ENCODE measurements at regions not wholly inside any gene's neighbourhood (a gene's known extent, or its start where the extent isn't known, plus 50 kb on each side); places are given as distances from the start of the nearest gene placed in this dataset.
A peak's percentile ranks its signal among the peaks of the same experiment; 100 is the strongest.
"Not testable (repeated sequence)": the region's sequence is repeated elsewhere in the genome, so short reads cannot be mapped to it uniquely, and the experiment has no call there.

- peak; percentile 20 for DNase-seq (ENCODE audit: low read depth)
Measured at GRCh38 chr5:124040799-124041198, 528.8 kb downstream of the CSNK1G3 start.

GRCh38 chr5:124039410-124039809 is 527.4 kb downstream of the CSNK1G3 start:
- DNase-seq (ENCODE audit: low read depth) = no peak

GRCh38 chr5:124036786-124037185 is 524.8 kb downstream of the CSNK1G3 start:
- no peak for DNase-seq (ENCODE audit: low read depth)

- DNase-seq (ENCODE audit: low read depth) = no peak
Measured at GRCh38 chr5:124034963-124035362, 523.0 kb downstream of the CSNK1G3 start.

- DNase-seq (ENCODE audit: low read depth) = no peak
Measured at GRCh38 chr5:124034083-124034700, 522.2 kb downstream of the CSNK1G3 start.

- no peak for DNase-seq (ENCODE audit: low read depth)
Measured at GRCh38 chr5:124030043-124030491, 518.1 kb downstream of the CSNK1G3 start.

GRCh38 chr5:124027441-124027840 is 515.5 kb downstream of the CSNK1G3 start:
- no peak for DNase-seq (ENCODE audit: low read depth)

- DNase-seq (ENCODE audit: low read depth) = no peak
Measured at GRCh38 chr5:124025306-124025845, 513.4 kb downstream of the CSNK1G3 start.

GRCh38 chr5:124022966-124023365 is 511.0 kb downstream of the CSNK1G3 start:
- DNase-seq (ENCODE audit: low read depth) = no peak

- peak; percentile 32 for DNase-seq (ENCODE audit: low read depth)
Measured at GRCh38 chr5:124021776-124022175, 509.8 kb downstream of the CSNK1G3 start.

- DNase-seq (ENCODE audit: low read depth) = no peak
Measured at GRCh38 chr5:124021066-124021641, 509.2 kb downstream of the CSNK1G3 start.

- not testable (repeated sequence) for DNase-seq (ENCODE audit: low read depth)
Measured at GRCh38 chr5:124017321-124017720, 505.3 kb downstream of the CSNK1G3 start.

GRCh38 chr5:124007675-124008398 is 495.9 kb downstream of the CSNK1G3 start:
- DNase-seq (ENCODE audit: low read depth) = peak; percentile 16

GRCh38 chr5:124001036-124001615 is 489.1 kb downstream of the CSNK1G3 start:
- DNase-seq (ENCODE audit: low read depth) = no peak

- DNase-seq (ENCODE audit: low read depth) = no peak
Measured at GRCh38 chr5:124000538-124000937, 488.6 kb downstream of the CSNK1G3 start.

GRCh38 chr5:123997462-123998215 is 485.7 kb downstream of the CSNK1G3 start:
- peak; percentile 69 for DNase-seq (ENCODE audit: low read depth)

- DNase-seq (ENCODE audit: low read depth) = no peak
Measured at GRCh38 chr5:123997064-123997461, 485.1 kb downstream of the CSNK1G3 start.

GRCh38 chr5:123992641-123993040 is 480.7 kb downstream of the CSNK1G3 start:
- DNase-seq (ENCODE audit: low read depth) = no peak

- no peak for DNase-seq (ENCODE audit: low read depth)
Measured at GRCh38 chr5:123987956-123988355, 476.0 kb downstream of the CSNK1G3 start.

- no peak for DNase-seq (ENCODE audit: low read depth)
Measured at GRCh38 chr5:123976379-123977033, 464.5 kb downstream of the CSNK1G3 start.

GRCh38 chr5:123975521-123975920 is 463.5 kb downstream of the CSNK1G3 start:
- DNase-seq (ENCODE audit: low read depth) = not testable (repeated sequence)
